ENCODE measurements at regions not wholly inside any gene's neighbourhood (a gene's known extent, or its start where the extent isn't known, plus 50 kb on each side); places are given as distances from the start of the nearest gene placed in this dataset.

DNA sequence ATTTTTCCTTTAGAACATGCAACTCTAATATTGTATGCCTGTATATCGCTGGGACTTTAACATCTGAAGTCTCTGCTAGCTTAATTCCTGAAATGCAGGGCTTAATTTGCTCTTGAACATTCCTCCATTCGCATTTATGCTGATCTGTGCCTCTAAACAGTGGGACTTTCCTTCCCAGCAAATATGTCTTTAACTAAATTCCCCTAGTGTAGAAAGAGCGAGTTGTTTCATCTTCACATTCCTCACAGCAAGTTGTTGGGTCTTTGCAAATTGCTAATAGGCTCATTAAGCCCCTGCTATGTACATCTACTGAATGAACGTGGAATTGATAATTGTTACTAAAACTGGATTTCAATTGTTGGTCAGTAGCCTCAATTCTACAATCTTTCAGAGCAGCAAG, 118.4 kb upstream of the OBI1 start:
- no peak for DNase-seq

DNA sequence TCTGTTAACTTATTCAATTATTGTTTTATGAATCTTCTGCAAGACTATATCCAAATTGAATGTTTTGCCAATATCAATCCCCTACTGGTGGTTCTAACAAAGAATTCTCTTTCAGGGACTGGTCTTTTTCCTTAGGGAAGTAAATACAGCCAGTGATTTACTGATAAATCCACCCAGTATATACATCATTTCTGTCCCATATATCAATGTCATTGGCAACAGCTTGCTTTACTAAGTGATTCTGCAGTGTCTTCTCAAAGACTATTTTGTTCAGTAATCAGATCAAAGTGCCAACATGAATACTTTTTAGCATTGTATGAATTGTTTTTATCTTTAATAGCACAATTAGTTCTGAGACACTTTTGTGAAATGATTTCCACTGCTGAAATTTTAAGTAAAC, 114.0 kb upstream of the OBI1 start:
- DNase-seq, result no peak

GRCh38 chr13:78770601-78771000, 111.6 kb upstream of the OBI1 start:
- DNase-seq, result no peak

DNA sequence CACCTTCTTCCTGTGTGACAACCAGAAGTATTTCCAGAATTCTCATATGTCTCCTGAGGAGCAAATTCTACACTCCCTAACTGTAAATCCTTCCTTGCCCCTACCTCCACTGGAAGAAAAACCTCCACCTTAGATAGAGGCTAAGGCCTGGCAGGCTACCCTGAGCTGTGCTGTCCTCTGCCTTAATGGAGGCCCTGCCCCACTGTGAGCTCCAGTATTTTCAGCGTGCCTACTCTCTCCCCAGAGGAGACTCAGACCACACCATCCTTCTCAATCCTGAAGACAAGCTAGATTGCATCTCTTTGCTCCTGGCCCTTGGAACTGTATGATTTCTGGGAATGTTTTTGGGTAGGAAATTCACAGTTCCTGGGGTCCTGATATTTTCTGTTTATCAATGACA, 110.0 kb upstream of the OBI1 start:
- DNase-seq, result no peak

DNA sequence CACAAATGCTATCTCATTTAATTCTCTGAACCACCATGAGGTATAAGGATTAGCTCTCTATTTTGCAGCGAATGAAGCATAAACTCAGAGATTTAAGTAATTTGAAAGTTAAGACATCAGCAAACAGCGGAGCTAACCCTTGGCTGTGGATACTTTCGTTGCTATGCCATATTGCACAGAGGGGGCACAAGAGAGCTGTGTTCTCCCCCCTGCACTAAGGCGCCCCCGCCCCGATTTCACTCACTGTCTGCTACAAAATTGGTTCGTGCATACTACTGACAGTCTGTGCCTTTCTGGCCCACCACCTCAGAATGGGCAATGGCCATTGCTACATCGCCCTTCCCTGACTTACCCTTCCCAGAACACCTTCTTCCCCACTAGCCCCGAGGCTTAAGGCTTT, 105.7 kb upstream of the OBI1 start:
- DNase-seq, result no peak

DNA sequence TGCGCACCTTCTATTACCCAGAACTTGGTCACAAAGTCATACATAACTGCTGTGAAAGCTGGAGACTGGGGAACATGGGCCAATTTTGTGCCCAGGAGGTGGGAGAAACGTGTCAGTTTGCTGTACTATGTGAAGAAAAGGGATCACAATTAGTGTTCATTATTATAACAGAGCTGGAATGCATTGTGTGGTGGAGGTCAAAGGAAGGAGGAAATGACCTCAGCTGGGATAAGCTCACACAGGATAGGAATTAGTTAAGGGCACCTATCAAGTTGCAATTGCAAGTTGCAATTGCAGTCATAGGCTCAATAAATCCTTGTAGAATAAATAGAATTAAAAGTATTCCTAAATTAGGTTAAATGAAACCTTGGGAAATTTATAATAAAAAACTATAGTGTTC, 103.9 kb upstream of the OBI1 start:
- DNase-seq, result no peak

DNA sequence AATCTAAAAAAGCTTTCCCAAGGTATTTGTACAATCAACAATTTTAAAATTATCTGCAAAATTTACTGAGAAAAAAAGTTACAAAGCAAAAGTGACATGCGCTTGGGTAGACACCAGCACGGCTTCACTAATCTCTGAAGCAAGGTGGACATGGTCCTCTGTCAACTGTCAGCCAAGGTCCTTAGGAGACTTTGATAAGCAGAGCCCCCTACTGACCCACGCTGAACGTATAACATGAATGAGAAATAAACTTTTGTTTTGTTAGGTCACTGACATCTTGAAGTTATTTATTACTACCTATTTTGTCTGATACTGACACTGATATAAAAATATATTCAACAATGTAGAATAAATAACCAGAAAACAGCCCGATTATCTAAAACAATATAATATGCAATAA, 100.7 kb upstream of the OBI1 start:
- DNase-seq, result no peak

- DNase-seq, result no peak
Observed at GRCh38 chr13:78758549-78758948, 99.6 kb upstream of the OBI1 start.

DNA sequence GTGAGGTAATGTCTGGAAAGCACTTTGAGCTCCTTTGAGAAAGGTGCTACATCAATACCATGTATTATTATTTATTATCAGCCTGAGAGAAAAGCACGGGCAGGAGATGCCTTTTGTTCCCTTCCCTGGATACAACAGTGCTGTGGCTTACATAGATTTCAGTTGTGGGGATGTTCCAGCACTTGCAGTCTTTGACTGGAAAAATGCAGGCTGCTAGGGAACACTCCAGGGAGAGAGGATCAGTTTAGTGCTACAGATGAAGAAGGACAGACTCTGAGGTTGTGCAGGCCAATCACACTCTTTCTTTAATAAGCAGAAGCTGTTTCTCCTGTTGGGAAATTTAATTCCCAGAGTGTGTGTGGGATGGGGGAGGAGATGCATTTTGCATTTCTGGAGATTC, 94.5 kb upstream of the OBI1 start:
- no peak for DNase-seq

DNA sequence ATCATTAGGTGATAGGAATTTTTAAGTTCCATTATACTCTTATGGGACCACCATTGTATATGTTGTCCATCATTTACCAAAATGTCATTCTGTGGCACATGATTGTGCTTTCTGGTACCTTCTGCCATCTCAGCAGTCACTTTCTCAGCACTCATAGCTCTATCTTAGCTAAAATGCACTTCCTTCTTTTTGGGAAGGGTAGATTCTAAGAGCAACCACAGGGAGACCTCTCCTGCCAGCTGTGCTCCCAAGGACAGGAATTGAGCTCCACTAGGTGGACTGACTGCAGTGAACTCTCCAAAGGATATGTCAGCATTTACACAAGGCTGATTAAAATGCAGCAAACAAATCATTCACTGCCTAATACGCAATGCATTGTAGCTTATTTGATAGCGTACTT, 91.8 kb upstream of the OBI1 start:
- no peak for DNase-seq

GRCh38 chr13:78743973-78744372, 85.0 kb upstream of the OBI1 start:
- no peak for DNase-seq

- DNase-seq, result no peak
Observed at GRCh38 chr13:78742659-78743058, 83.7 kb upstream of the OBI1 start.

DNA sequence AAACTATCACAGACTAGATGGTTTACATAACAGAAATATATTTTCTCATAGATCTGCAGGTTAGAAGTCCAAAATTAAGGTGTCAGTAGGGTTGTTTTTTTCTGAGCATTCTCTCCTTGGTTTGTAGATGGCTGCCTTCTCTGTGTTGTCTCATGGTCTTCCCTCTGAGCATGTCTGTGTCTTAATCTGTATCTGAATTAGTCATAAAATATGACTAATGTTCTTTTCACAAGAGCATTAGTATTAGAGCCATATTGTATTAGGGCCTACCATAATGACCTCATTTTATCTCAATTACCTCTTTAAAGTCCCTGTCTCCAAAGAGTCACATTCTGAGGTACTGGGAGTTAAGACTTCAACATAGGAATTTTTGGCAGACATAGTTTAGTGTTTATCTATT, 77.2 kb upstream of the OBI1 start:
- DNase-seq, result no peak

DNA sequence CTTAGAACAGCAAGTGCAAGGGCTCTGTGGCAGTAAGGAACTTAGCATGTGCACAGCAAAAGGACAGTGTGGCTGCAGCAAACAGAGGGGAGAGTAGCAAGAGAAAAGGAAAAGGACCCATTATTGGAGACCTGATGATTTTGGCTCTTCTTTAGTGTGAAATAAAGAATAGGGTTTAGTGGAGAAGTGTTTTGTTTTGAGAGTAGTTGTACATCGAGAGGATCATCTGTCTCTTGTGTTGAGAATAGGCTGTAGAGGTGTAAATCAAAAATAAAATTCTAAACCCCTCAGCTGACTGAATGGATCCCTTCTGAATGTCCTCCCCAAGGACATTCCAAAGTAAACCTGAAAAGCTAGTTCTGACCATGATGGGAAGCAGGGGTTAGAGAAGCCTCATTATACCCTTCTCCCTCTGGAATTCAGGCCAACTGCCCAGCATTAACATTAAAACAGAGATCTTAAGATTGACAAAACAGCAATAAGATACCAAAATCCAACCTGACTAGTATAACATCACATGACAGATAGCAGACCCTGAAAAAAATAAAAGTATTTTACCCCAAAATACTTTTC, 73.6 kb upstream of the OBI1 start:
- DNase-seq, result no peak

GRCh38 chr13:78722700-78723099, 63.7 kb upstream of the OBI1 start:
- no peak for DNase-seq

- DNase-seq, result no peak
Observed at GRCh38 chr13:78719367-78719766, 60.4 kb upstream of the OBI1 start.

GRCh38 chr13:78714717-78715116, 55.8 kb upstream of the OBI1 start:
- no peak for DNase-seq

- DNase-seq, result no peak
Observed at GRCh38 chr13:78712831-78713230, 53.9 kb upstream of the OBI1 start.

- DNase-seq, result no peak
Observed at GRCh38 chr13:78709028-78709427, 50.1 kb upstream of the OBI1 start.

Data from activated CD4-positive, alpha-beta T cell treated with anti-CD3 and anti-CD28 coated beads, Interleukin-2, amount 50 U/mL, for 48 hours (primary cell).